Right atrium auricular region (tissue), 2 donors: ENCODE measurements at regions not wholly inside any gene's neighbourhood (a gene's known extent, or its start where the extent isn't known, plus 50 kb on each side); places are given as distances from the start of the nearest gene placed in this dataset.

Experiments used
- DNase-seq: peaks from one replicate; pipeline ENCODE4 v3.0.0-alpha.2; 2019; ENCODE audit warnings: low spot score
- H3K27ac ChIP-seq, 2 donors: fragments of 200-600 bp; sonication (generic); 1 replicate in 1 of 2; 2 replicates in 1 of 2; pipeline ENCODE4 v1.5.1; 2016 to 2019
- H3K27me3 ChIP-seq, 2 donors: fragments of 200-600 bp; sonication (generic); one replicate each; pipeline versions ENCODE4 v1.5.1 to v1.6.0; 2017 to 2019
- H3K36me3 ChIP-seq: fragments of 200-600 bp; sonication (generic); one replicate; pipeline ENCODE4 v1.5.1; 2016
- H3K4me1 ChIP-seq, 2 donors: fragments of 200-600 bp; sonication (generic); one replicate each; pipeline versions ENCODE4 v1.5.1 to v1.6.0; 2017 to 2019
- H3K4me3 ChIP-seq, 2 donors: fragments of 200-600 bp; sonication (generic); 1 replicate in 1 of 2; 2 replicates in 1 of 2; pipeline ENCODE4 v1.5.1; 2017 to 2019; ENCODE audit warnings: mild to moderate bottlenecking in 1 of 2, moderate library complexity in 1 of 2
- H3K9me3 ChIP-seq, 2 donors: fragments of 200-600 bp; sonication (generic); one replicate each; pipeline ENCODE4 v1.5.1; 2019
- TF ChIP-seq, protein P1 (sequence below), 2 donors: fragments of 200-600 bp; sonication (generic); IDR thresholded peaks; one replicate each; pipeline ENCODE4 v1.5.1; 2019; ENCODE audit warnings: antibody characterized with exemption in 2 of 2

DNA sequence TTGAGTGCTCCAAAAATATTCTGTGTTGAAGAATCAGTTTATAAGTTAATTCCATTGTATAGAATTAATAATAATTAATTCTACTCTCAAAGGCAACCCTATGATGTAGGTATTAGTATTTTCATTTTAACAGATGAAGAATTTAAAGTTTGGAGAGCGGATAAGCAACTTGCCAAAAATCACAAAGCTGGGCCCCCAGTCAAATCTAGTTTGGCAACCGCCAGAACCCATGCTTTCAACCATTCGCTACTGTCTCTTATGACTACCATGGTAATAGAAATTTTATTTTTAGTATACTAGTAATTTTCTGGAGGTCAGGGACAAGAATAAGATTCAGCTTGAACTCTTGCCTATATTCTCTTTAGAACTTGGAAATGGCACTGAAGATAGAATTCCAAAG is 229.8 kb downstream of the IBTK start:
- TF ChIP-seq, protein P1, sequence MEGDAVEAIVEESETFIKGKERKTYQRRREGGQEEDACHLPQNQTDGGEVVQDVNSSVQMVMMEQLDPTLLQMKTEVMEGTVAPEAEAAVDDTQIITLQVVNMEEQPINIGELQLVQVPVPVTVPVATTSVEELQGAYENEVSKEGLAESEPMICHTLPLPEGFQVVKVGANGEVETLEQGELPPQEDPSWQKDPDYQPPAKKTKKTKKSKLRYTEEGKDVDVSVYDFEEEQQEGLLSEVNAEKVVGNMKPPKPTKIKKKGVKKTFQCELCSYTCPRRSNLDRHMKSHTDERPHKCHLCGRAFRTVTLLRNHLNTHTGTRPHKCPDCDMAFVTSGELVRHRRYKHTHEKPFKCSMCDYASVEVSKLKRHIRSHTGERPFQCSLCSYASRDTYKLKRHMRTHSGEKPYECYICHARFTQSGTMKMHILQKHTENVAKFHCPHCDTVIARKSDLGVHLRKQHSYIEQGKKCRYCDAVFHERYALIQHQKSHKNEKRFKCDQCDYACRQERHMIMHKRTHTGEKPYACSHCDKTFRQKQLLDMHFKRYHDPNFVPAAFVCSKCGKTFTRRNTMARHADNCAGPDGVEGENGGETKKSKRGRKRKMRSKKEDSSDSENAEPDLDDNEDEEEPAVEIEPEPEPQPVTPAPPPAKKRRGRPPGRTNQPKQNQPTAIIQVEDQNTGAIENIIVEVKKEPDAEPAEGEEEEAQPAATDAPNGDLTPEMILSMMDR (IDR thresholded peaks at IDR 0.05) = no peak
- peak overlapping the region in 1 of 2 donors; percentile 79 for H3K27ac ChIP-seq
- no peaks in the 10 kb centered on the region for H3K27me3 ChIP-seq
- H3K9me3 ChIP-seq = no peaks in the 10 kb centered on the region
- peaks cover 0 to 29% of the 10 kb centered on the region in 2 donors for H3K4me1 ChIP-seq
- H3K36me3 ChIP-seq = no peaks in the 10 kb centered on the region
- no peak for DNase-seq
- H3K4me3 ChIP-seq = no peak overlapping the region

GRCh38 chr6:82017288-82017687 is 230.3 kb downstream of the IBTK start:
- Histone ChIP-seq H3K4me1 (peaks cover 0 to 24% of the 10 kb centered on the region in 2 donors), H3K4me3 (no peak overlapping the region), H3K27me3 (no peaks in the 10 kb centered on the region), H3K27ac (peak overlapping the region; percentile 70 to 79), H3K9me3 (no peaks in the 10 kb centered on the region), H3K36me3 (no peaks in the 10 kb centered on the region)
- TF ChIP-seq, protein P1 (IDR thresholded peaks at IDR 0.05) = no peak
- DNase-seq = peak; percentile 66

DNA sequence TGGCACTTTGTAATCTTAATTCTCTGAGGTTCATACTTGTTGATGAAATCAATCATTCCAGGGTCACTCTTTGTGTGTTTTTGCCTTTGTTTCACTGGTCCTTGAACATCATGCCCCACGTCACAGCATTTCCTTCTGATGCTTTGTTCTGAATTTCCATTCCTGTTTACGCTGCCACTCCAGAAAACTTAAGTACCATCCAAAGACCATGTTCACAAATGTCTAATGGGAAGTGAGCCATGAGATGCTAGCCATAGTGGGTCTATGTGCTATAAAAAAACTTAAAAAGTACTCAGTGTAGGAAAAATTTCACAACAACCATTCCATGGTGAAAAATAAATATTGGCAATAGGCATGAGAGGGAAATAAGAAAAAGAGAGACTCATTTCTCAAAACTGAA is 232.0 kb downstream of the IBTK start:
- H3K4me1 ChIP-seq = peaks cover 0 to 23% of the 10 kb centered on the region in 2 donors
- H3K27me3 ChIP-seq = no peaks in the 10 kb centered on the region
- H3K27ac ChIP-seq = peak overlapping the region; percentile 23 to 79
- no peak overlapping the region for H3K4me3 ChIP-seq
- no peaks in the 10 kb centered on the region for H3K36me3 ChIP-seq
- H3K9me3 ChIP-seq = no peaks in the 10 kb centered on the region
- TF ChIP-seq, protein P1 (IDR thresholded peaks at IDR 0.05) = no peak
- DNase-seq = no peak

DNA sequence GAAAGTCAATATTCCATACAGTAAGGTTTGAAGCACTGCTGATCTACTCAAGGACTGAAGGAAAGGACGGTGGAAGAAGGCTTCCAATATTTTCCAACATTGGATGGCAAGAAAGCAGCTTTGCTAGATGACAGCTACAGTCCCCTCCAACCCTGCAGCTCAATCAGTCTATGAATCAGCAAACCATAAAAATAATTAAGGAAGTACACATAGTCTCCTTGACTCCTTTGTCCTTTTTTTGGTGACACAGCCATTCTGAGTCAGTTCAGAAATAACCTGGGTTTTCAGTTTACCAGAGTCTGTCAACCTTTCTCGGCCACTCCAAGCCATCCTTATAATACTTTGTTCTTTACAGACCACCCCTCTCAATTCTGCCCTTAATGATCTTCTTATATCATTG is 232.5 kb downstream of the IBTK start:
- TF ChIP-seq, protein P1 (IDR thresholded peaks at IDR 0.05) = no peak
- no peaks in the 10 kb centered on the region for H3K27me3 ChIP-seq
- no peak for DNase-seq
- H3K9me3 ChIP-seq = no peaks in the 10 kb centered on the region
- H3K4me3 ChIP-seq = no peak overlapping the region
- H3K4me1 ChIP-seq = peaks cover 0 to 23% of the 10 kb centered on the region in 2 donors
- H3K27ac ChIP-seq = peak overlapping the region; percentile 56 to 79
- H3K36me3 ChIP-seq = no peaks in the 10 kb centered on the region

GRCh38 chr6:82013561-82014530 is 233.7 kb downstream of the IBTK start:
- TF ChIP-seq, protein P1 (IDR thresholded peaks at IDR 0.05) = no peak
- Histone ChIP-seq H3K36me3 (no peaks in the 10 kb centered on the region), H3K4me1 (peaks cover 0 to 23% of the 10 kb centered on the region in 2 donors)

More at GRCh38 chr6:82013561-82014530, 233.7 kb downstream of the IBTK start:
- Histone ChIP-seq H3K4me3 (no peak overlapping the region), H3K27me3 (no peaks in the 10 kb centered on the region), H3K27ac (peak overlapping the region; percentile 56 to 79), H3K9me3 (peaks cover 0 to 6% of the 10 kb centered on the region in 2 donors)
- no peak for DNase-seq
